AG20443 (cell line): ENCODE measurements at regions not wholly inside any gene's neighbourhood (a gene's known extent, or its start where the extent isn't known, plus 50 kb on each side); places are given as distances from the start of the nearest gene placed in this dataset.

ENCODE experiments used
- DNase-seq: peaks from one replicate; pipeline ENCODE4 v3.0.0; 2012; ENCODE audit warnings: low spot score, mixed read lengths

- no peak for DNase-seq
Measured at GRCh38 chr9:81193362-81194339, 495.7 kb downstream of the TLE1 start.

- DNase-seq = no peak
Measured at GRCh38 chr9:81191222-81191621, 498.1 kb downstream of the TLE1 start.

GRCh38 chr9:81190659-81191058, 498.7 kb downstream of the TLE1 start:
- DNase-seq = no peak

GRCh38 chr9:81183761-81184160, 505.6 kb downstream of the TLE1 start:
- DNase-seq = no peak

GRCh38 chr9:81182431-81182830, 506.9 kb downstream of the TLE1 start:
- DNase-seq = no peak

- DNase-seq = no peak
Measured at GRCh38 chr9:81174023-81174422, 515.3 kb downstream of the TLE1 start.

GRCh38 chr9:81171689-81172088, 517.7 kb downstream of the TLE1 start:
- DNase-seq = no peak

- no peak for DNase-seq
Measured at GRCh38 chr9:81162361-81162760, 527.0 kb downstream of the TLE1 start.

GRCh38 chr9:81156381-81156780, 533.0 kb downstream of the TLE1 start:
- no peak for DNase-seq

GRCh38 chr9:81150016-81150625, 539.2 kb downstream of the TLE1 start:
- no peak for DNase-seq

- no peak for DNase-seq
Measured at GRCh38 chr9:81146684-81147337, 542.5 kb downstream of the TLE1 start.

- no peak for DNase-seq
Measured at GRCh38 chr9:81146241-81146640, 543.1 kb downstream of the TLE1 start.

GRCh38 chr9:81145331-81145963, 543.9 kb downstream of the TLE1 start:
- no peak for DNase-seq

- DNase-seq = no peak
Measured at GRCh38 chr9:81141961-81142360, 547.4 kb downstream of the TLE1 start.

GRCh38 chr9:81137976-81138568, 551.3 kb downstream of the TLE1 start:
- DNase-seq = no peak

- DNase-seq = no peak
Measured at GRCh38 chr9:81132796-81133195, 556.6 kb downstream of the TLE1 start.

- DNase-seq = no peak
Measured at GRCh38 chr9:81132318-81132717, 557.0 kb downstream of the TLE1 start.

GRCh38 chr9:81128701-81129100, 560.6 kb downstream of the TLE1 start:
- DNase-seq = no peak

- DNase-seq = no peak
Measured at GRCh38 chr9:81125446-81126092, 563.8 kb downstream of the TLE1 start.

GRCh38 chr9:81123526-81123925, 565.8 kb downstream of the TLE1 start:
- no peak for DNase-seq

- DNase-seq = no peak
Measured at GRCh38 chr9:81122749-81123148, 566.6 kb downstream of the TLE1 start.
